GM23338 (cell line): ENCODE measurements at regions not wholly inside any gene's neighbourhood (a gene's known extent, or its start where the extent isn't known, plus 50 kb on each side); places are given as distances from the start of the nearest gene placed in this dataset.

Source experiments
- ATAC-seq: fragments of 200-7000 bp; cut with Tn5 transposase; 3 replicates; pipeline ENCODE4 v1.9.1; 2020
- DNase-seq: peaks from one replicate; pipeline ENCODE4 v3.0.0-alpha.2; 2015; ENCODE audit warnings: low spot score
- H2AFZ ChIP-seq: fragments of 200-600 bp; sonication (generic); 2 replicates; pipeline ENCODE4 v1.8.0; 2016; ENCODE audit warnings: antibody characterized with exemption, mild to moderate bottlenecking, moderate library complexity
- H3F3A ChIP-seq: fragments of 200-600 bp; sonication (generic); replicated peaks from 2 replicates; pipeline ENCODE4 v1.8.0; 2017; ENCODE audit warnings: antibody characterized with exemption, mixed run types, low read depth
- H3K27ac ChIP-seq: fragments of 200-600 bp; sonication (generic); 2 replicates; pipeline ENCODE4 v1.6.1; 2016; ENCODE audit warnings: low read depth
- H3K27me3 ChIP-seq: fragments of 200-600 bp; sonication (generic); 2 replicates; pipeline ENCODE4 v1.8.0; 2016; ENCODE audit warnings: mild to moderate bottlenecking, mixed run types, moderate library complexity; ENCODE audit not compliant: insufficient read depth
- H3K36me3 ChIP-seq: fragments of 200-600 bp; sonication (generic); 2 replicates; pipeline ENCODE4 v1.8.0; 2016; ENCODE audit warnings: mild to moderate bottlenecking; ENCODE audit not compliant: insufficient read depth
- H3K4me1 ChIP-seq: fragments of 200-600 bp; sonication (generic); 2 replicates; pipeline ENCODE4 v1.8.0; 2016; ENCODE audit warnings: mild to moderate bottlenecking, moderate library complexity; ENCODE audit not compliant: insufficient read depth
- H3K4me2 ChIP-seq: fragments of 200-600 bp; sonication (generic); 2 replicates; pipeline ENCODE4 v1.7.1; 2017; ENCODE audit warnings: mixed run types
- H3K4me3 ChIP-seq: fragments of 200-600 bp; sonication (generic); 2 replicates; pipeline ENCODE4 v1.6.1; 2016; ENCODE audit warnings: mixed run types
- H3K79me2 ChIP-seq: fragments of 200-600 bp; sonication (generic); replicated peaks from 2 replicates; pipeline ENCODE4 v1.8.0; 2017; ENCODE audit warnings: mild to moderate bottlenecking; ENCODE audit not compliant: insufficient read depth
- H3K9me2 ChIP-seq: fragments of 200-600 bp; sonication (generic); 2 replicates; pipeline ENCODE4 v1.8.0; 2017; ENCODE audit not compliant: insufficient read depth
- H4K20me1 ChIP-seq: fragments of 200-600 bp; sonication (generic); replicated peaks from 2 replicates; pipeline ENCODE4 v1.8.0; 2017; ENCODE audit warnings: mild to moderate bottlenecking; ENCODE audit not compliant: insufficient read depth
- H3K27ac Mint-ChIP-seq: 2 replicates; pipeline ENCODE4 v1.8.0; 2020; ENCODE audit warnings: inconsistent platforms, mild to moderate bottlenecking, moderate library complexity, mixed read lengths
- H3K27me3 Mint-ChIP-seq: 3 replicates; pipeline ENCODE4 v1.8.0; 2022; ENCODE audit warnings: low read depth, mild to moderate bottlenecking, moderate library complexity, mixed read lengths, inconsistent platforms; ENCODE audit not compliant: insufficient read depth, poor library complexity
- H3K36me3 Mint-ChIP-seq: 3 replicates; pipeline ENCODE4 v1.8.0; 2021; ENCODE audit warnings: low read depth, mild to moderate bottlenecking, inconsistent platforms, moderate library complexity, mixed read lengths
- H3K4me1 Mint-ChIP-seq: 3 replicates; pipeline ENCODE4 v1.8.0; 2020; ENCODE audit warnings: mild to moderate bottlenecking, inconsistent platforms, mixed read lengths
- H3K4me3 Mint-ChIP-seq: 3 replicates; pipeline ENCODE4 v1.8.0; 2021; ENCODE audit warnings: moderate library complexity, mild to moderate bottlenecking, inconsistent platforms, mixed read lengths
- H3K9me3 Mint-ChIP-seq: 3 replicates; pipeline ENCODE4 v1.8.0; 2020; ENCODE audit warnings: moderate library complexity, mild to moderate bottlenecking, inconsistent platforms, mixed read lengths
- ETS1 ChIP-seq: IDR thresholded peaks from 2 replicates; pipeline ENCODE4 v1.6.1; 2016; ENCODE audit warnings: antibody characterized with exemption
- EZH2 ChIP-seq: fragments of 200-600 bp; sonication (generic); IDR thresholded peaks from one replicate; pipeline ENCODE4 v1.8.0; 2017; ENCODE audit warnings: antibody characterized with exemption, mild to moderate bottlenecking, low read depth; ENCODE audit not compliant: unreplicated experiment
- EZH2phosphoT487 ChIP-seq: fragments of 200-600 bp; sonication (generic); IDR thresholded peaks from one replicate; pipeline ENCODE4 v1.8.1; 2018; ENCODE audit warnings: antibody characterized with exemption; ENCODE audit not compliant: unreplicated experiment
- JUNB ChIP-seq: IDR thresholded peaks from one replicate; pipeline ENCODE4 v1.6.1; 2016; ENCODE audit warnings: antibody characterized with exemption; ENCODE audit not compliant: unreplicated experiment
- ZNF114 ChIP-seq: fragments of 250-450 bp; sonication (Bioruptor Pico); IDR thresholded peaks from 2 replicates; pipeline ENCODE4 v1.5.0; 2020; ENCODE audit warnings: mild to moderate bottlenecking, moderate library complexity
- TF ChIP-seq, protein P1 (sequence below): IDR thresholded peaks from one replicate; pipeline ENCODE4 v1.6.1; 2018; ENCODE audit warnings: antibody characterized with exemption; ENCODE audit not compliant: unreplicated experiment
- TF ChIP-seq, protein P2 (sequence below): fragments of 250-450 bp; sonication (Bioruptor Pico); IDR thresholded peaks from 2 replicates; pipeline ENCODE4 v1.5.0; 2020; ENCODE audit warnings: mild to moderate bottlenecking, moderate library complexity

DNA sequence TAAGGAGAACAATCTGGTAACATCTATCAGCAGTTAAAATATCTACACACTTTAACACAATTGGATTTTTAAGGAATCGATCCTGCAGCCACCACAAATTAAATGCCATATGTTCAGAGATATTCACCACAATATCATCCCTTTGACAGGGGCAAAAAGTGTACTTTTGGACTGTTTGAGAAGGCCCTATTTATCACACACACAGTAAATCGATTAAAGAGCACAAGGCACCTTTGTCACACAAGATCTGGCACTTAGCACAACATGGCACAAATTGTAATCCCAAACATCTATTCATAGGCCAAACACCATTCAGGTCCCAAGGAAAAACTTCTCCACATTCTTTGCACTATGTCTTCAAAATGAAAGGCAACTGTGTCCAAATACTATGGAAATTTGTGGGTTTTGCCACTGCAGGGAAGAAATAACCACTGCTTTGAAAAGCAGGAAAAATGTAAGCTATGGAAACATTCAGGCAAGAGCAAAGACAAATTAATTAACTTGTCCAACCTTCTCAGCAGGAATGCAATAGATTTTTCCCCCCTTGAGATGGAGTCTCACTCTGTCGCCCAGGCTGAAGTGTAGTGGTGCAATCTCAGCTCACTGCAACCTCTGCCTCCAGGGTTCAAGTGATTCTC lies 282.5 kb upstream of the TMPO start:
- Mint-ChIP-seq H3K9me3 (no peaks in the 10 kb centered on the region), H3K27me3 (peaks cover 7% of the 10 kb centered on the region), H3K27ac (no peak overlapping the region), H3K36me3 (no peaks in the 10 kb centered on the region), H3K4me1 (peaks cover 4% of the 10 kb centered on the region; the same call in 1 of the 3 replicates), H3K4me3 (no peak overlapping the region)
- Histone ChIP-seq H3K4me1 (no peaks in the 10 kb centered on the region), H2AFZ (0 out of 2 replicates have a peak overlapping the region, but pooled peaks have one; percentile 35), H3K79me2 (no peaks in the 10 kb centered on the region), H3K27me3 (no peaks in the 10 kb centered on the region), H3K9me2 (no peaks in the 10 kb centered on the region), H4K20me1 (no peaks in the 10 kb centered on the region), H3F3A (no peaks in the 10 kb centered on the region), H3K27ac (no peak overlapping the region), H3K4me3 (no peak overlapping the region), H3K4me2 (no peak overlapping the region), H3K36me3 (no peaks in the 10 kb centered on the region)
- DNase-seq (no peak), ATAC-seq (no peak)
- TF ChIP-seq EZH2 (no peak), JUNB (no peak), ZNF114 (CRISPR knock-in tag) (no peak), EZH2phosphoT487 (no peak), ETS1 (no peak)
- TF ChIP-seq, protein P1, sequence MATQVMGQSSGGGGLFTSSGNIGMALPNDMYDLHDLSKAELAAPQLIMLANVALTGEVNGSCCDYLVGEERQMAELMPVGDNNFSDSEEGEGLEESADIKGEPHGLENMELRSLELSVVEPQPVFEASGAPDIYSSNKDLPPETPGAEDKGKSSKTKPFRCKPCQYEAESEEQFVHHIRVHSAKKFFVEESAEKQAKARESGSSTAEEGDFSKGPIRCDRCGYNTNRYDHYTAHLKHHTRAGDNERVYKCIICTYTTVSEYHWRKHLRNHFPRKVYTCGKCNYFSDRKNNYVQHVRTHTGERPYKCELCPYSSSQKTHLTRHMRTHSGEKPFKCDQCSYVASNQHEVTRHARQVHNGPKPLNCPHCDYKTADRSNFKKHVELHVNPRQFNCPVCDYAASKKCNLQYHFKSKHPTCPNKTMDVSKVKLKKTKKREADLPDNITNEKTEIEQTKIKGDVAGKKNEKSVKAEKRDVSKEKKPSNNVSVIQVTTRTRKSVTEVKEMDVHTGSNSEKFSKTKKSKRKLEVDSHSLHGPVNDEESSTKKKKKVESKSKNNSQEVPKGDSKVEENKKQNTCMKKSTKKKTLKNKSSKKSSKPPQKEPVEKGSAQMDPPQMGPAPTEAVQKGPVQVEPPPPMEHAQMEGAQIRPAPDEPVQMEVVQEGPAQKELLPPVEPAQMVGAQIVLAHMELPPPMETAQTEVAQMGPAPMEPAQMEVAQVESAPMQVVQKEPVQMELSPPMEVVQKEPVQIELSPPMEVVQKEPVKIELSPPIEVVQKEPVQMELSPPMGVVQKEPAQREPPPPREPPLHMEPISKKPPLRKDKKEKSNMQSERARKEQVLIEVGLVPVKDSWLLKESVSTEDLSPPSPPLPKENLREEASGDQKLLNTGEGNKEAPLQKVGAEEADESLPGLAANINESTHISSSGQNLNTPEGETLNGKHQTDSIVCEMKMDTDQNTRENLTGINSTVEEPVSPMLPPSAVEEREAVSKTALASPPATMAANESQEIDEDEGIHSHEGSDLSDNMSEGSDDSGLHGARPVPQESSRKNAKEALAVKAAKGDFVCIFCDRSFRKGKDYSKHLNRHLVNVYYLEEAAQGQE = no peak
- TF ChIP-seq, protein P2, sequence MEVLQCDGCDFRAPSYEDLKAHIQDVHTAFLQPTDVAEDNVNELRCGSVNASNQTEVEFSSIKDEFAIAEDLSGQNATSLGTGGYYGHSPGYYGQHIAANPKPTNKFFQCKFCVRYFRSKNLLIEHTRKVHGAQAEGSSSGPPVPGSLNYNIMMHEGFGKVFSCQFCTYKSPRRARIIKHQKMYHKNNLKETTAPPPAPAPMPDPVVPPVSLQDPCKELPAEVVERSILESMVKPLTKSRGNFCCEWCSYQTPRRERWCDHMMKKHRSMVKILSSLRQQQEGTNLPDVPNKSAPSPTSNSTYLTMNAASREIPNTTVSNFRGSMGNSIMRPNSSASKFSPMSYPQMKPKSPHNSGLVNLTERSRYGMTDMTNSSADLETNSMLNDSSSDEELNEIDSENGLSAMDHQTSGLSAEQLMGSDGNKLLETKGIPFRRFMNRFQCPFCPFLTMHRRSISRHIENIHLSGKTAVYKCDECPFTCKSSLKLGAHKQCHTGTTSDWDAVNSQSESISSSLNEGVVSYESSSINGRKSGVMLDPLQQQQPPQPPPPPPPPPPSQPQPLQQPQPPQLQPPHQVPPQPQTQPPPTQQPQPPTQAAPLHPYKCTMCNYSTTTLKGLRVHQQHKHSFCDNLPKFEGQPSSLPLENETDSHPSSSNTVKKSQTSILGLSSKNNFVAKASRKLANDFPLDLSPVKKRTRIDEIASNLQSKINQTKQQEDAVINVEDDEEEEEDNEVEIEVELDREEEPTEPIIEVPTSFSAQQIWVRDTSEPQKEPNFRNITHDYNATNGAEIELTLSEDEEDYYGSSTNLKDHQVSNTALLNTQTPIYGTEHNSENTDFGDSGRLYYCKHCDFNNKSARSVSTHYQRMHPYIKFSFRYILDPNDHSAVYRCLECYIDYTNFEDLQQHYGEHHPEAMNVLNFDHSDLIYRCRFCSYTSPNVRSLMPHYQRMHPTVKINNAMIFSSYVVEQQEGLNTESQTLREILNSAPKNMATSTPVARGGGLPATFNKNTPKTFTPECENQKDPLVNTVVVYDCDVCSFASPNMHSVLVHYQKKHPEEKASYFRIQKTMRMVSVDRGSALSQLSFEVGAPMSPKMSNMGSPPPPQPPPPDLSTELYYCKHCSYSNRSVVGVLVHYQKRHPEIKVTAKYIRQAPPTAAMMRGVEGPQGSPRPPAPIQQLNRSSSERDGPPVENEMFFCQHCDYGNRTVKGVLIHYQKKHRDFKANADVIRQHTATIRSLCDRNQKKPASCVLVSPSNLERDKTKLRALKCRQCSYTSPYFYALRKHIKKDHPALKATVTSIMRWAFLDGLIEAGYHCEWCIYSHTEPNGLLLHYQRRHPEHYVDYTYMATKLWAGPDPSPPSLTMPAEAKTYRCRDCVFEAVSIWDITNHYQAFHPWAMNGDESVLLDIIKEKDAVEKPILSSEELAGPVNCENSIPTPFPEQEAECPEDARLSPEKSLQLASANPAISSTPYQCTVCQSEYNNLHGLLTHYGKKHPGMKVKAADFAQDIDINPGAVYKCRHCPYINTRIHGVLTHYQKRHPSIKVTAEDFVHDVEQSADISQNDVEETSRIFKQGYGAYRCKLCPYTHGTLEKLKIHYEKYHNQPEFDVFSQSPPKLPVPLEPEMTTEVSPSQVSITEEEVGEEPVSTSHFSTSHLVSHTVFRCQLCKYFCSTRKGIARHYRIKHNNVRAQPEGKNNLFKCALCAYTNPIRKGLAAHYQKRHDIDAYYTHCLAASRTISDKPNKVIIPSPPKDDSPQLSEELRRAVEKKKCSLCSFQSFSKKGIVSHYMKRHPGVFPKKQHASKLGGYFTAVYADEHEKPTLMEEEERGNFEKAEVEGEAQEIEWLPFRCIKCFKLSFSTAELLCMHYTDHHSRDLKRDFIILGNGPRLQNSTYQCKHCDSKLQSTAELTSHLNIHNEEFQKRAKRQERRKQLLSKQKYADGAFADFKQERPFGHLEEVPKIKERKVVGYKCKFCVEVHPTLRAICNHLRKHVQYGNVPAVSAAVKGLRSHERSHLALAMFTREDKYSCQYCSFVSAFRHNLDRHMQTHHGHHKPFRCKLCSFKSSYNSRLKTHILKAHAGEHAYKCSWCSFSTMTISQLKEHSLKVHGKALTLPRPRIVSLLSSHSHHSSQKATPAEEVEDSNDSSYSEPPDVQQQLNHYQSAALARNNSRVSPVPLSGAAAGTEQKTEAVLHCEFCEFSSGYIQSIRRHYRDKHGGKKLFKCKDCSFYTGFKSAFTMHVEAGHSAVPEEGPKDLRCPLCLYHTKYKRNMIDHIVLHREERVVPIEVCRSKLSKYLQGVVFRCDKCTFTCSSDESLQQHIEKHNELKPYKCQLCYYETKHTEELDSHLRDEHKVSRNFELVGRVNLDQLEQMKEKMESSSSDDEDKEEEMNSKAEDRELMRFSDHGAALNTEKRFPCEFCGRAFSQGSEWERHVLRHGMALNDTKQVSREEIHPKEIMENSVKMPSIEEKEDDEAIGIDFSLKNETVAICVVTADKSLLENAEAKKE (CRISPR knock-in tag) = no peak
